ENCODE measurements at regions not wholly inside any gene's neighbourhood (a gene's known extent, or its start where the extent isn't known, plus 50 kb on each side); places are given as distances from the start of the nearest gene placed in this dataset.

DNA sequence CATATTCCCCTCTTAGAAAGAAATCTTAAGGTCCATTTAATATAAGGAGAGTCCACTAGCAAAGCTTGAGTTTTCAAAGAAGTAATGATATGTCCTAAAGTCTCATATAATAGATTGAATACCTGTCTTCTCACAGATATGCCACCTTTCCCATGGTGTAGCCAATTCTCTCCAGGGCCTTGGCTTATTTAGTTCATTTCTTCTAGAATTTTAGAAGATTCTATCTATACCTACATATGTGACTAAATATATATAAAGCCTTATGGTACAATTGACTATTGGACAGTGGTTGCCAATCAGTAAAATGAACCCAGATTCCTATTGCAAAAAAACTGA is 370.7 kb upstream of the MAF start:
- H3K4me1 ChIP-seq, result no peaks in the 10 kb centered on the region
- no peak overlapping the region for H3K4me3 ChIP-seq
- H3K27me3 ChIP-seq (ENCODE audit: insufficient read depth in 3 of 3, low read length in 2 of 3), result no peaks in the 10 kb centered on the region
- intact Hi-C loops (cut with DNase I), result no loop called here
- TF ChIP-seq, protein P1, sequence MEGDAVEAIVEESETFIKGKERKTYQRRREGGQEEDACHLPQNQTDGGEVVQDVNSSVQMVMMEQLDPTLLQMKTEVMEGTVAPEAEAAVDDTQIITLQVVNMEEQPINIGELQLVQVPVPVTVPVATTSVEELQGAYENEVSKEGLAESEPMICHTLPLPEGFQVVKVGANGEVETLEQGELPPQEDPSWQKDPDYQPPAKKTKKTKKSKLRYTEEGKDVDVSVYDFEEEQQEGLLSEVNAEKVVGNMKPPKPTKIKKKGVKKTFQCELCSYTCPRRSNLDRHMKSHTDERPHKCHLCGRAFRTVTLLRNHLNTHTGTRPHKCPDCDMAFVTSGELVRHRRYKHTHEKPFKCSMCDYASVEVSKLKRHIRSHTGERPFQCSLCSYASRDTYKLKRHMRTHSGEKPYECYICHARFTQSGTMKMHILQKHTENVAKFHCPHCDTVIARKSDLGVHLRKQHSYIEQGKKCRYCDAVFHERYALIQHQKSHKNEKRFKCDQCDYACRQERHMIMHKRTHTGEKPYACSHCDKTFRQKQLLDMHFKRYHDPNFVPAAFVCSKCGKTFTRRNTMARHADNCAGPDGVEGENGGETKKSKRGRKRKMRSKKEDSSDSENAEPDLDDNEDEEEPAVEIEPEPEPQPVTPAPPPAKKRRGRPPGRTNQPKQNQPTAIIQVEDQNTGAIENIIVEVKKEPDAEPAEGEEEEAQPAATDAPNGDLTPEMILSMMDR (IDR thresholded peaks at IDR 0.05), result no peak
- H3K9me3 ChIP-seq, result no peaks in the 10 kb centered on the region
- no peak for ATAC-seq
- H3K27ac ChIP-seq, result no peak overlapping the region
- no peak for DNase-seq
- no peaks in the 10 kb centered on the region for H3K36me3 ChIP-seq (ENCODE audit: insufficient read depth in 1 of 2, low read depth in 1 of 2)

DNA sequence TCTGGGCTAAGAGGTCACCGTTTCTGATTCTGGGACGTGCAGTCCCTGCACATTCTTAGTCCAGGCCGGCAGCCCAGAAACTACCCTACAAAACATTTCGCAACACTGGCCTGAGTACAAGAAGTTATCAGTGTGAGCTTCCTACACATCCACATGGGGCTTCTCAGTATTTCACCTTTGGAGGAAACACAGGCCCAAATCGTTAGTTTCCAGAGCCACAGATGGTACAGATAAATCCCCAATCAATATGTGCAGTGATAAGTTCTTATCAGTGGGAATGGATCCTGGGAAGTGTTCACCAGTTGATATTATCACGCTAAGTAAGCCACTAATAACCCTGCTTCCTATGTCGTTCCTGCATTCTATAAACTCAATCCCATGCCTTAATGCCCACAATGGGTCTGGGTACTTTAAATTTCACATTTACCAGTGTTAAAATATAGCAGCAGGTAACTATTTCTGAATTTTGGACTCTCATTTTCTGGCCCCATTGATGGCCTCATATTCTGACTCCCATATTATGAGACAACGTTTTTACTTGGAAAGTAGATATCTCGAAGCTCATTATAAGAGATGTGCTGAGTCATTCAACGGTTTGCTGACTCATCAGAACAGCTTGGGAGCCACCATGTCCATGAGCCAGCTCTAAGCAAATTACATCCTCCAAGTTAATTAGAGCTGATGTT is 370.2 kb upstream of the MAF start:
- peak; percentile 61 to 93 (median 84) for ATAC-seq
- TF ChIP-seq, protein P1 (IDR thresholded peaks at IDR 0.05), result no peak
- intact Hi-C loops (cut with DNase I), result no loop called here
- Histone ChIP-seq H3K27ac (peak overlapping the region; percentile 21), H3K27me3 (ENCODE audit: insufficient read depth in 3 of 3, low read length in 2 of 3) (no peaks in the 10 kb centered on the region), H3K36me3 (ENCODE audit: insufficient read depth in 1 of 2, low read depth in 1 of 2) (no peaks in the 10 kb centered on the region), H3K4me3 (no peak overlapping the region), H3K4me1 (no peaks in the 10 kb centered on the region), H3K9me3 (no peaks in the 10 kb centered on the region)
- 54 to 69% (median 54%) methylated on average over 10 of the region's 10 CpGs for WGBS, 3 donors
- DNase-seq, result peak; percentile 40 to 64

DNA sequence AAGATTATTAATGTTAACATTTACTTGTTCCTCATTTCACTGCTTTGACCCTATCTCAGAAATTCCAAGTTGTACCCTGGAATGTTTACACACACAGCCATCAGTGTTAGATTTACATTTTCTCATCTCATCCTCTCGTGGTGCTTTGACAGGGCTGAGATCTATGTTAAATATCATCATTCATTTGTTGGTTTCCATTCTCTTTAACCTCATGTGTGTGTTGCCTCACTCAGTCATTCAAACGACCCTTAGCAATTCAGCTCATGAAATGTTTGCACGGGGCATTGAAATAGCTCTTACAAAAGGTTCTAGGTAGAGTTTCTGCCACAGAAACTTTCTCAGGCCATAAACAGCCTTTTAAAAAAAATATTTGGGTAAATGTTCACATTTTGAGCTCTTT is 369.6 kb upstream of the MAF start:
- H3K9me3 ChIP-seq, result no peaks in the 10 kb centered on the region
- TF ChIP-seq, protein P1 (IDR thresholded peaks at IDR 0.05), result no peak
- WGBS, 3 donors, result 60 to 76% (median 66%) methylated on average over 3 of the region's 3 CpGs
- H3K27me3 ChIP-seq (ENCODE audit: insufficient read depth in 3 of 3, low read length in 2 of 3), result no peaks in the 10 kb centered on the region
- H3K4me1 ChIP-seq, result no peaks in the 10 kb centered on the region
- H3K4me3 ChIP-seq, result no peak overlapping the region
- ATAC-seq (peak in 1 of 4 donors; percentile 10), DNase-seq (no peak)
- intact Hi-C loops (cut with DNase I), result no loop called here
- no peaks in the 10 kb centered on the region for H3K36me3 ChIP-seq (ENCODE audit: insufficient read depth in 1 of 2, low read depth in 1 of 2)
- no peak overlapping the region for H3K27ac ChIP-seq

DNA sequence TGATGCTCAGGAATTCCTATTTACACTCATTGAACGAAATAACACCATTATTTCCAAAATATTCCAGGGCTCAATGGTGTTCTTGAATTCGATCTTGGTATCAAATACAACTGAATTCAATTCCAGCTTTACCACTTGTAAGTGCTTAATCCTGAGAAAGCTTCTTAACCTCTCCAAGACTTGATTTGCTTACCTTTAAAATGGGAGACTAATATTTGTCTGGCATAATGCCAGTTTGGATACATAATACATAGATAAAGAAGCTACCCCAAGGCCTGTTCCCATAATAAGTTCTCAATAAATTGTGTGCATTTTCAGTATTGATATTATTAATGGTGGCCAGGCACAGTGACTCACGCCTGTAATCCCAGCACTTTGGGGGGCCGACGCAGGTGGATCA is 368.9 kb upstream of the MAF start:
- H3K9me3 ChIP-seq, result no peaks in the 10 kb centered on the region
- H3K27ac ChIP-seq, result no peak overlapping the region
- no peaks in the 10 kb centered on the region for H3K4me1 ChIP-seq
- WGBS, 3 donors, result 96 to 97% (median 96%) methylated on average over 5 of the region's 5 CpGs
- H3K36me3 ChIP-seq (ENCODE audit: insufficient read depth in 1 of 2, low read depth in 1 of 2), result no peaks in the 10 kb centered on the region
- intact Hi-C loops (cut with DNase I), result no loop called here
- DNase-seq (no peak), ATAC-seq (no peak)
- H3K27me3 ChIP-seq (ENCODE audit: insufficient read depth in 3 of 3, low read length in 2 of 3), result no peaks in the 10 kb centered on the region
- TF ChIP-seq, protein P1 (IDR thresholded peaks at IDR 0.05), result no peak
- no peak overlapping the region for H3K4me3 ChIP-seq

DNA sequence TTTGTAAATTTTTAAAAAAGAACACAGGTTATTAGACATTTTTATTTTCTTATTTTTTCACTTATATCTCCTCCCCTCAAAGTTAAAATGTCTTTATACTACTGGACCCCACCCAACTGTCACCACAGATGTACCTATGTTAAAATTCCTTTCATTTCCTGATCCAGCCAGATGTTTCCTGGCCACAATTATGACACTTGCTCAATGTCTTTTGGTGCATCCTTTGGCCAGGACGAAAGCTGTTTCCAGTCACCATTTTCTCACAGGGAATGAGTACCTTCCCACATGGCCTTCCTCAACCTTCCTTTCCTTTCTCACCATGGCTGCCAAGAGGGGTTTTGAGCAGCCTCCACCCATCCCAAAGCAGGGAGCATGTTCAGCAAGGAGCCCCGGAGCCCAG is 365.7 kb upstream of the MAF start:
- Histone ChIP-seq H3K27me3 (ENCODE audit: insufficient read depth in 3 of 3, low read length in 2 of 3) (no peaks in the 10 kb centered on the region), H3K4me3 (no peak overlapping the region), H3K4me1 (no peaks in the 10 kb centered on the region), H3K9me3 (no peaks in the 10 kb centered on the region), H3K27ac (no peak overlapping the region), H3K36me3 (ENCODE audit: insufficient read depth in 1 of 2, low read depth in 1 of 2) (no peaks in the 10 kb centered on the region)
- DNase-seq, result no peak
- WGBS, 3 donors, result 58 to 76% (median 71%) methylated on average over 2 of the region's 2 CpGs
- no peak for ATAC-seq
- intact Hi-C loops (cut with DNase I), result no loop called here
- TF ChIP-seq, protein P1 (IDR thresholded peaks at IDR 0.05), result no peak
